BE2C (cell line): ENCODE measurements at regions not wholly inside any gene's neighbourhood (a gene's known extent, or its start where the extent isn't known, plus 50 kb on each side); places are given as distances from the start of the nearest gene placed in this dataset.

ENCODE experiments used
- DNase-seq: peaks from one replicate; pipeline ENCODE4 v3.0.0-alpha.2; 2020
- H3K27me3 ChIP-seq: fragments of 250-450 bp; sonication (Bioruptor Pico); 2 replicates; pipeline ENCODE4 v1.5.1; 2020; ENCODE audit warnings: mild to moderate bottlenecking
- H3K36me3 ChIP-seq: fragments of 250-450 bp; sonication (Bioruptor Pico); 2 replicates; pipeline ENCODE4 v1.5.1; 2020; ENCODE audit warnings: mild to moderate bottlenecking
- H3K4me1 ChIP-seq: fragments of 250-450 bp; sonication (Bioruptor Pico); 2 replicates; pipeline ENCODE4 v1.5.1; 2020
- H3K4me3 ChIP-seq: 2 replicates; pipeline ENCODE4 v1.5.1; 2011; ENCODE audit warnings: low read depth, low read length
- H3K9me3 ChIP-seq: fragments of 250-450 bp; sonication (Bioruptor Pico); 2 replicates; pipeline ENCODE4 v1.5.1; 2020
- CTCF ChIP-seq: IDR thresholded peaks from 2 replicates; pipeline ENCODE4 v1.5.1; 2012; ENCODE audit warnings: mild to moderate bottlenecking, low read depth, low read length

GRCh38 chr18:76621782-76622495, 126.9 kb upstream of the ZNF516 start:
- no peak for TF ChIP-seq CTCF
- peak overlapping the region; percentile 26; the same call in 1 of the 2 replicates for H3K4me3 ChIP-seq
- H3K27me3 ChIP-seq = no peaks in the 10 kb centered on the region
- no peak for DNase-seq
- H3K4me1 ChIP-seq = no peaks in the 10 kb centered on the region
- no peaks in the 10 kb centered on the region for H3K9me3 ChIP-seq
- no peaks in the 10 kb centered on the region for H3K36me3 ChIP-seq

- Histone ChIP-seq H3K36me3 (no peaks in the 10 kb centered on the region), H3K9me3 (no peaks in the 10 kb centered on the region), H3K27me3 (no peaks in the 10 kb centered on the region), H3K4me3 (no peak overlapping the region), H3K4me1 (no peaks in the 10 kb centered on the region)
- TF ChIP-seq CTCF = no peak
- no peak for DNase-seq
Observed at GRCh38 chr18:76621226-76621625, 126.2 kb upstream of the ZNF516 start.

DNA sequence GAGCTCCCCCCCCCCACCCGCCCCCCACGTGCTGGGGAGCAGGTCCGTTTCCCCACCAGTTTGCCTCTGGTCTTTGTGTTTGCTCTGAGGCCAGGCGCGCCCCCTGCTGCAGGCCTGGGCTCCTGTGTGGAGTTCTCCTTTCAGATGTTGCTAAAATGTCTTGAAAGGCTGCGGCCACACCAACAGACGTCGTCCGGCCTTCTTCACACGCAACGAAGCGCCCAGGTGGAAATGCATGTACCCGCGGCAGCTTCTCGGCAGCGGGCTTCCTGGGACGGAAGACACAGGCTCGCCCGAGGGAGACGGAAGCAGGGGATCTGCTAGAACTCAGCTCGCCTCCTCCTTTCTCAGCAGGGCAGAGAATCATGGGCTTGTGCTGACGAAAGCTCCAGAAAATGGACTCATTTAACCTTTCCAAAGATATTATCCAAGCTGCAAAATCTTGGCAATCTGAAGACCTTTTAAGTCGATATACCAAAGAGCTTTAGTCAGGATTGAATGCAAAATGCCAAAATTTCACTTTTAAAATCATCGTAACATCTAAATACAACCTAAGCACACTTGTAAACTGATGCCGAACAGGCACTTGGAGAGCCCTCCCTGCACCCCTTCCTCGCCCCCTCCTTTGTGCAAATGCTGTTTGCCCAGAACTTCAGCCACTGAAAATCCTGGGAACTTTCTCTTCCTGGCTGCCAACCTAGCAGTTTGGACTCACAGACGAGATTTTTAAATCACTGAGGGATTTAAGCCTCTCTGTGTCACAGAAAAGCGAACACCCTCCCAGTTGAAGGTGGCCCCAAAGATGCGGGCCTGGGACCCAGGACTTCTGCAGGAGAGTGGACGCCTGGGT, 125.5 kb upstream of the ZNF516 start:
- TF ChIP-seq CTCF = no peak
- Histone ChIP-seq H3K36me3 (no peaks in the 10 kb centered on the region), H3K4me3 (no peak overlapping the region), H3K4me1 (no peaks in the 10 kb centered on the region), H3K27me3 (no peaks in the 10 kb centered on the region), H3K9me3 (no peaks in the 10 kb centered on the region)
- DNase-seq = no peak

DNA sequence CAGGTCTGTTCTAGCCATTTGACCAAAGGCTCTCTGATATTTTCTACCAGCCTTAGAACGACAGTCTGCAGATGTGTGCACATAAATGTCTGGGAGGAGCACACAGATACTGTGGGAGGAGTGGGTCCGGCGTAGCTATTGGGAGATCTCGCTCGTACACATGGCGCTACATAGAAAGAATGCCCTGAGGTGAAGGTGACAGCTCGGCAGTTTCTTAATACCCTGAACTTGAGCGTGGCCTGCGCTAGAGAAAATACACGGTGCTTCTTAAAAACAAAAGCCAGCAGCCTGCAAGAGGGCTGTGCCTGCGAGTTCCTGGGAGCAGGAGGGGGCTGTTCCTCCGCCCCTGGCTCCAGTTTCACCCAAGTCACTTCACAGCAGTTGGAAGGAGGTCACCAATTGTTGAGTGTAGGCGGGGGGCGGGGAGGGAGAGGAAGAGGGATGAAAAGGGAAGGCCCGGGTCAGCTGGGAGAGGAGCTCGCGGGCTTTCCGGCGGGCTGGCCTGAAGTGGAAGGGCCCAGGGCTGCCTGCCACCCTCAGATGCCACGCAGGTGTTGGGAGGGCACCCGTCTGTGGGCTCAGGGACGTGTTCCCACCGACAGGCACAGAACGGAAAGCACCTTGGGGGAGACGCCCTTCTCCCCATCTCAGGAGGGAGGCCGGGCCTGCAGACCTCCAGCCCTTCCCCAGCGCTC, 124.7 kb upstream of the ZNF516 start:
- no peak for DNase-seq
- Histone ChIP-seq H3K4me1 (no peaks in the 10 kb centered on the region), H3K9me3 (no peaks in the 10 kb centered on the region), H3K36me3 (no peaks in the 10 kb centered on the region), H3K4me3 (no peak overlapping the region), H3K27me3 (no peaks in the 10 kb centered on the region)
- TF ChIP-seq CTCF = no peak

GRCh38 chr18:76619261-76619620, 124.2 kb upstream of the ZNF516 start:
- no peak for DNase-seq
- H3K36me3 ChIP-seq = no peaks in the 10 kb centered on the region
- no peaks in the 10 kb centered on the region for H3K9me3 ChIP-seq

More at GRCh38 chr18:76619261-76619620, 124.2 kb upstream of the ZNF516 start:
- Histone ChIP-seq H3K4me1 (no peaks in the 10 kb centered on the region), H3K4me3 (no peak overlapping the region), H3K27me3 (no peaks in the 10 kb centered on the region)
- TF ChIP-seq CTCF = no peak
